Ovary (tissue), 3 donors: ENCODE measurements at regions not wholly inside any gene's neighbourhood (a gene's known extent, or its start where the extent isn't known, plus 50 kb on each side); places are given as distances from the start of the nearest gene placed in this dataset.

ENCODE experiments used
- EP300 ChIP-seq: sonication (generic); formaldehyde crosslinking; IDR thresholded peaks from one replicate; pipeline ENCODE4 v1.6.1; 2017; ENCODE audit warnings: antibody characterized with exemption
- TF ChIP-seq, protein P1 (sequence below), 3 donors: fragments of 450-650 bp in 2 of 3; fragments of 200-600 bp in 1 of 3; IDR thresholded peaks; one replicate each; pipeline versions ENCODE4 v1.5.1 to v1.8.0; 2016 to 2022; ENCODE audit warnings: antibody characterized with exemption in 3 of 3, mild to moderate bottlenecking in 1 of 3
- donor health status: DM: no; HTN: no; CAD: no.

DNA sequence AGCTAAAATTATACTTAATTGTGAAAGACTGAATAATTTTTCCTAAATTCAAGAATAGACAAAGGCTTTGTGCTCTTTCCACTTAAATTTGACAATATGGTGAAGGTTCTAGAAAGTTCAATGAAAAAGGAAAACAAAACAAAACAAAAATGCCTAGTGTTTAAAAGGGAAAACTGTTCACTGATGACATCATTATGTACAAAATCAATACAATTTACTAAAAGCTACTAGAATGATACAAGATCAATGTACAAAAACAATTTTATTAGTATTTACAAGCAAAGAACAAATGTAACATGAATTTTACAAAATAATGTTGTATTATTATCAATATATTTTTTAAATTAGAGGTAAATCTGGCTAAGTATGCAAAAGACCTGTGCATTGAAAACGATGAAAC is 499.1 kb upstream of the FSIP2 start:
- TF ChIP-seq EP300, result no peak
- TF ChIP-seq, protein P1, sequence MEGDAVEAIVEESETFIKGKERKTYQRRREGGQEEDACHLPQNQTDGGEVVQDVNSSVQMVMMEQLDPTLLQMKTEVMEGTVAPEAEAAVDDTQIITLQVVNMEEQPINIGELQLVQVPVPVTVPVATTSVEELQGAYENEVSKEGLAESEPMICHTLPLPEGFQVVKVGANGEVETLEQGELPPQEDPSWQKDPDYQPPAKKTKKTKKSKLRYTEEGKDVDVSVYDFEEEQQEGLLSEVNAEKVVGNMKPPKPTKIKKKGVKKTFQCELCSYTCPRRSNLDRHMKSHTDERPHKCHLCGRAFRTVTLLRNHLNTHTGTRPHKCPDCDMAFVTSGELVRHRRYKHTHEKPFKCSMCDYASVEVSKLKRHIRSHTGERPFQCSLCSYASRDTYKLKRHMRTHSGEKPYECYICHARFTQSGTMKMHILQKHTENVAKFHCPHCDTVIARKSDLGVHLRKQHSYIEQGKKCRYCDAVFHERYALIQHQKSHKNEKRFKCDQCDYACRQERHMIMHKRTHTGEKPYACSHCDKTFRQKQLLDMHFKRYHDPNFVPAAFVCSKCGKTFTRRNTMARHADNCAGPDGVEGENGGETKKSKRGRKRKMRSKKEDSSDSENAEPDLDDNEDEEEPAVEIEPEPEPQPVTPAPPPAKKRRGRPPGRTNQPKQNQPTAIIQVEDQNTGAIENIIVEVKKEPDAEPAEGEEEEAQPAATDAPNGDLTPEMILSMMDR (IDR thresholded peaks at IDR 0.05), result no peak
